Kidney (tissue), 13 donors: ENCODE measurements at regions not wholly inside any gene's neighbourhood (a gene's known extent, or its start where the extent isn't known, plus 50 kb on each side); places are given as distances from the start of the nearest gene placed in this dataset.

Experiments used
- DNase-seq, 5 donors: peaks; one replicate each; pipeline ENCODE4 v3.0.0-alpha.2; 2013 to 2020
- FAIRE-seq: peaks from 2 replicates; lab custom pipeline; 2012; peaks lifted over from hg19 to GRCh38; lab: Jason Lieb, UNC
- H3K27ac ChIP-seq, 2 donors: one replicate each; pipeline ENCODE4 v1.7.0; 2013; ENCODE audit warnings: low read depth in 2 of 2, low read length in 2 of 2, inconsistent platforms in 1 of 2
- H3K27me3 ChIP-seq: one replicate; pipeline ENCODE4 v1.7.1; 2013; ENCODE audit warnings: low read length, inconsistent platforms; ENCODE audit not compliant: control insufficient read depth, insufficient read depth
- H3K36me3 ChIP-seq, 3 donors: one replicate each; pipeline versions ENCODE4 v1.7.0 to v1.7.1; 2013; ENCODE audit warnings: low read length in 3 of 3, control low read depth in 1 of 3, inconsistent platforms in 1 of 3; ENCODE audit not compliant: insufficient read depth in 3 of 3, control insufficient read depth in 2 of 3
- H3K4me1 ChIP-seq, 3 donors: one replicate each; pipeline versions ENCODE4 v1.7.0 to v1.7.1; 2013; ENCODE audit warnings: low read length in 3 of 3, inconsistent platforms in 1 of 3, low read depth in 1 of 3; ENCODE audit not compliant: control insufficient read depth in 2 of 3, insufficient read depth in 2 of 3
- H3K4me3 ChIP-seq, 3 donors: one replicate each; pipeline versions ENCODE4 v1.7.0 to v1.8.1; 2013; ENCODE audit warnings: low read length in 3 of 3, control low read depth in 1 of 3, inconsistent platforms in 1 of 3
- H3K9ac ChIP-seq, 3 donors: one replicate each; pipeline versions ENCODE4 v1.7.0 to v1.7.1; 2013; ENCODE audit warnings: low read length in 3 of 3, control low read depth in 1 of 3, inconsistent platforms in 1 of 3
- H3K9me3 ChIP-seq, 3 donors: one replicate each; pipeline versions ENCODE4 v1.7.0 to v1.7.1; 2013; ENCODE audit warnings: low read length in 3 of 3, control low read depth in 1 of 3, inconsistent platforms in 1 of 3; ENCODE audit not compliant: control insufficient read depth in 2 of 3, insufficient read depth in 1 of 3
- CTCF ChIP-seq: IDR thresholded peaks from 3 replicates; pipeline ENCODE4 v1.5.1; 2012; ENCODE audit warnings: mild to moderate bottlenecking, moderate library complexity, borderline replicate concordance; ENCODE audit not compliant: insufficient read depth; ENCODE audit errors: extremely low read depth
- intact Hi-C: fragments of 100-400 bp; cut with DNase I; formaldehyde crosslinking; loops from one replicate; pipeline ENCODE4 v1.11.1; 2022
- donor health status: control.
- donor health status: control.
- donor health status: control.
- donor health status: control.
- donor health status: control.
- donor health status: DM: yes; HTN: yes; CAD: no.
- donor health status: Normal renal cell carcinoma (clear cell type).

- FAIRE-seq, result no peak
These were observed 565.2 kb upstream of the MARCKS start for GRCh38 chr6:113291751-113292445.

GRCh38 chr6:113292646-113293422 is 564.3 kb upstream of the MARCKS start:
- no peaks in the 10 kb centered on the region for H3K4me1 ChIP-seq
- H3K36me3 ChIP-seq, result no peaks in the 10 kb centered on the region
- H3K4me3 ChIP-seq, result no peak overlapping the region
- no peaks in the 10 kb centered on the region for H3K9me3 ChIP-seq
- no peak for DNase-seq
- H3K9ac ChIP-seq, result no peak overlapping the region
- H3K27me3 ChIP-seq, result no peaks in the 10 kb centered on the region
- TF ChIP-seq CTCF, result no peak
- FAIRE-seq, result no peak
- intact Hi-C loops, result no loop called here
- H3K27ac ChIP-seq, result no peak overlapping the region

More at GRCh38 chr6:113291751-113292445, 565.2 kb upstream of the MARCKS start:
- Histone ChIP-seq H3K27me3 (no peaks in the 10 kb centered on the region), H3K36me3 (no peaks in the 10 kb centered on the region), H3K4me3 (no peak overlapping the region), H3K9ac (no peak overlapping the region), H3K9me3 (no peaks in the 10 kb centered on the region), H3K4me1 (no peaks in the 10 kb centered on the region), H3K27ac (no peak overlapping the region)
- peak in 1 of 5 donors; percentile 16 for DNase-seq
- intact Hi-C loops, result no loop called here
- no peak for TF ChIP-seq CTCF

GRCh38 chr6:113293423-113293740 is 563.8 kb upstream of the MARCKS start:
- FAIRE-seq (no peak), DNase-seq (no peak)
- H3K4me1 ChIP-seq, result no peaks in the 10 kb centered on the region
- no peak overlapping the region for H3K9ac ChIP-seq
- intact Hi-C loops, result no loop called here
- H3K36me3 ChIP-seq, result no peaks in the 10 kb centered on the region
- H3K27ac ChIP-seq, result no peak overlapping the region
- H3K9me3 ChIP-seq, result no peaks in the 10 kb centered on the region
- no peaks in the 10 kb centered on the region for H3K27me3 ChIP-seq
- no peak for TF ChIP-seq CTCF
- no peak overlapping the region for H3K4me3 ChIP-seq
